ENCODE measurements at regions not wholly inside any gene's neighbourhood (a gene's known extent, or its start where the extent isn't known, plus 50 kb on each side); places are given as distances from the start of the nearest gene placed in this dataset.

DNA sequence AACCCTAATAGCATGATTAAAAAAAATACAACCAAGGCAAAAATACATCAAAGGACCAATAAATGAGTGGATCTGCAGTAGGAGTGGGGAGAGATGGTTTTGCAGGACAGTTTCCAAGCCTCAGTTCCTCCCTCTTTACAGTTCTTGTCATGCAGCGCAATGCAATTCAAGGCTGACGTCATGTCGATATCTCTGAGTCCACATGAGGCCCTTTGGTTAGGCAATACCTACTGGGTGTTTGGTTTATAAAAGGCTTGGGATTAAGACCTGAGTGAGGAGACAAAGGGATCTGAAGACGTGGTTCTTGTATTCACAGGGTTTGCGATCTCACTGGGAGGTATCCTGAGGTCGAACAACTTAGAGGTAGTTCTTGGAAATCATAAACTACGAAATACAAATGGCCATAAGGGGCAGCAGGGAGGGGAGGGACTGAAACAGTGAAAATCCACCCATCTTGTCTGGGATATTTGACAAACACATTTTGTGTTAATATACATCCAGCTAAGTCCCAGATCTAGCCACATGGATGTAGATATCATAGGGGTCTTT, 441.0 kb downstream of the FUT8 start:
- TF ChIP-seq, protein P1, sequence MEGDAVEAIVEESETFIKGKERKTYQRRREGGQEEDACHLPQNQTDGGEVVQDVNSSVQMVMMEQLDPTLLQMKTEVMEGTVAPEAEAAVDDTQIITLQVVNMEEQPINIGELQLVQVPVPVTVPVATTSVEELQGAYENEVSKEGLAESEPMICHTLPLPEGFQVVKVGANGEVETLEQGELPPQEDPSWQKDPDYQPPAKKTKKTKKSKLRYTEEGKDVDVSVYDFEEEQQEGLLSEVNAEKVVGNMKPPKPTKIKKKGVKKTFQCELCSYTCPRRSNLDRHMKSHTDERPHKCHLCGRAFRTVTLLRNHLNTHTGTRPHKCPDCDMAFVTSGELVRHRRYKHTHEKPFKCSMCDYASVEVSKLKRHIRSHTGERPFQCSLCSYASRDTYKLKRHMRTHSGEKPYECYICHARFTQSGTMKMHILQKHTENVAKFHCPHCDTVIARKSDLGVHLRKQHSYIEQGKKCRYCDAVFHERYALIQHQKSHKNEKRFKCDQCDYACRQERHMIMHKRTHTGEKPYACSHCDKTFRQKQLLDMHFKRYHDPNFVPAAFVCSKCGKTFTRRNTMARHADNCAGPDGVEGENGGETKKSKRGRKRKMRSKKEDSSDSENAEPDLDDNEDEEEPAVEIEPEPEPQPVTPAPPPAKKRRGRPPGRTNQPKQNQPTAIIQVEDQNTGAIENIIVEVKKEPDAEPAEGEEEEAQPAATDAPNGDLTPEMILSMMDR (IDR thresholded peaks at IDR 0.05), result no peak
- TF ChIP-seq POLR2A (IDR thresholded peaks at IDR 0.05), result no peak
